Dendritic cell treated with granulocyte-macrophage colony-stimulating factor and Interleukin-4, amounts not matched to agents 40 ng/mL and 50 ng/mL, for 4 days (primary cell): ENCODE measurements at regions not wholly inside any gene's neighbourhood (a gene's known extent, or its start where the extent isn't known, plus 50 kb on each side); places are given as distances from the start of the nearest gene placed in this dataset.

Source experiments
- H3K27ac Mint-ChIP-seq: one replicate; pipeline ENCODE4 v1.8.0; 2022; ENCODE audit warnings: mild to moderate bottlenecking, mixed read lengths
- H3K27me3 Mint-ChIP-seq: one replicate; pipeline ENCODE4 v1.8.0; 2022; ENCODE audit warnings: mild to moderate bottlenecking, mixed read lengths
- H3K36me3 Mint-ChIP-seq: one replicate; pipeline ENCODE4 v1.8.0; 2022; ENCODE audit warnings: low read depth, mixed read lengths
- H3K4me1 Mint-ChIP-seq: one replicate; pipeline ENCODE4 v1.8.0; 2022; ENCODE audit warnings: low read depth, mixed read lengths
- H3K4me3 Mint-ChIP-seq: one replicate; pipeline ENCODE4 v1.8.0; 2022; ENCODE audit warnings: mild to moderate bottlenecking, moderate library complexity, mixed read lengths
- H3K9me3 Mint-ChIP-seq: one replicate; pipeline ENCODE4 v1.8.0; 2022; ENCODE audit warnings: mixed read lengths
- intact Hi-C: fragments of 100-400 bp; cut with micrococcal nuclease; formaldehyde crosslinking; loops from one replicate; pipeline ENCODE4 v1.15.0; 2022

- no peak overlapping the region for H3K27ac Mint-ChIP-seq
- no peaks in the 10 kb centered on the region for H3K27me3 Mint-ChIP-seq
- H3K4me1 Mint-ChIP-seq = peaks cover 15% of the 10 kb centered on the region
- H3K36me3 Mint-ChIP-seq = no peaks in the 10 kb centered on the region
- H3K9me3 Mint-ChIP-seq = no peaks in the 10 kb centered on the region
- intact Hi-C loops = no loop called here
- H3K4me3 Mint-ChIP-seq = no peak overlapping the region
These were observed 82.0 kb upstream of the DPH5 start for GRCh38 chr1:101107496-101108110.

GRCh38 chr1:101105877-101106276, 80.3 kb upstream of the DPH5 start:
- H3K36me3 Mint-ChIP-seq = no peaks in the 10 kb centered on the region
- intact Hi-C loops = no loop called here
- no peaks in the 10 kb centered on the region for H3K9me3 Mint-ChIP-seq
- no peaks in the 10 kb centered on the region for H3K27me3 Mint-ChIP-seq
- H3K27ac Mint-ChIP-seq = no peak overlapping the region
- no peak overlapping the region for H3K4me3 Mint-ChIP-seq
- peaks cover 10% of the 10 kb centered on the region for H3K4me1 Mint-ChIP-seq

GRCh38 chr1:101102426-101103156, 77.0 kb upstream of the DPH5 start:
- H3K4me1 Mint-ChIP-seq = peaks cover 5% of the 10 kb centered on the region
- no peak overlapping the region for H3K4me3 Mint-ChIP-seq
- H3K27ac Mint-ChIP-seq = no peak overlapping the region
- no peaks in the 10 kb centered on the region for H3K27me3 Mint-ChIP-seq
- no peaks in the 10 kb centered on the region for H3K9me3 Mint-ChIP-seq
- H3K36me3 Mint-ChIP-seq = no peaks in the 10 kb centered on the region
- intact Hi-C loops = no loop called here

- Mint-ChIP-seq H3K27me3 (no peaks in the 10 kb centered on the region), H3K27ac (no peak overlapping the region), H3K36me3 (no peaks in the 10 kb centered on the region), H3K4me1 (peaks cover 5% of the 10 kb centered on the region), H3K9me3 (no peaks in the 10 kb centered on the region), H3K4me3 (no peak overlapping the region)
- intact Hi-C loops = no loop called here
These were observed 75.8 kb upstream of the DPH5 start for GRCh38 chr1:101101360-101101759.

GRCh38 chr1:101100674-101101073, 75.1 kb upstream of the DPH5 start:
- H3K36me3 Mint-ChIP-seq = no peaks in the 10 kb centered on the region
- H3K27ac Mint-ChIP-seq = no peak overlapping the region
- no peaks in the 10 kb centered on the region for H3K27me3 Mint-ChIP-seq
- intact Hi-C loops = no loop called here
- H3K4me1 Mint-ChIP-seq = peaks cover 5% of the 10 kb centered on the region
- no peak overlapping the region for H3K4me3 Mint-ChIP-seq
- H3K9me3 Mint-ChIP-seq = no peaks in the 10 kb centered on the region

GRCh38 chr1:101098907-101099306, 73.3 kb upstream of the DPH5 start:
- intact Hi-C loops = no loop called here
- Mint-ChIP-seq H3K36me3 (no peaks in the 10 kb centered on the region), H3K4me3 (no peak overlapping the region)

GRCh38 chr1:101098327-101098726, 72.7 kb upstream of the DPH5 start:
- intact Hi-C loops = no loop called here
- H3K4me1 Mint-ChIP-seq = peaks cover 5% of the 10 kb centered on the region
- H3K36me3 Mint-ChIP-seq = no peaks in the 10 kb centered on the region
- no peaks in the 10 kb centered on the region for H3K27me3 Mint-ChIP-seq
- no peak overlapping the region for H3K27ac Mint-ChIP-seq
- no peak overlapping the region for H3K4me3 Mint-ChIP-seq
- H3K9me3 Mint-ChIP-seq = no peaks in the 10 kb centered on the region

More at GRCh38 chr1:101098907-101099306, 73.3 kb upstream of the DPH5 start:
- Mint-ChIP-seq H3K27me3 (no peaks in the 10 kb centered on the region), H3K27ac (no peak overlapping the region), H3K4me1 (peaks cover 5% of the 10 kb centered on the region), H3K9me3 (no peaks in the 10 kb centered on the region)

GRCh38 chr1:101089613-101090338, 64.2 kb upstream of the DPH5 start:
- peaks cover 5% of the 10 kb centered on the region for H3K4me1 Mint-ChIP-seq
- intact Hi-C loops = no loop called here
- no peaks in the 10 kb centered on the region for H3K36me3 Mint-ChIP-seq
- H3K27me3 Mint-ChIP-seq = no peaks in the 10 kb centered on the region
- no peak overlapping the region for H3K27ac Mint-ChIP-seq
- peaks cover 8% of the 10 kb centered on the region for H3K9me3 Mint-ChIP-seq
- H3K4me3 Mint-ChIP-seq = no peak overlapping the region

GRCh38 chr1:101088431-101088830, 62.8 kb upstream of the DPH5 start:
- Mint-ChIP-seq H3K27ac (no peak overlapping the region), H3K36me3 (no peaks in the 10 kb centered on the region), H3K4me3 (no peak overlapping the region), H3K27me3 (no peaks in the 10 kb centered on the region), H3K9me3 (peaks cover 8% of the 10 kb centered on the region), H3K4me1 (peaks cover 5% of the 10 kb centered on the region)
- intact Hi-C loops = no loop called here

- intact Hi-C loops = no loop called here
- peaks cover 5% of the 10 kb centered on the region for H3K4me1 Mint-ChIP-seq
- H3K36me3 Mint-ChIP-seq = no peaks in the 10 kb centered on the region
These were observed 61.2 kb upstream of the DPH5 start for GRCh38 chr1:101086783-101087182.

GRCh38 chr1:101081496-101082488, 56.2 kb upstream of the DPH5 start:
- intact Hi-C loops = no loop called here
- H3K27ac Mint-ChIP-seq = no peak overlapping the region
- H3K9me3 Mint-ChIP-seq = no peaks in the 10 kb centered on the region
- peaks cover 11% of the 10 kb centered on the region for H3K4me1 Mint-ChIP-seq
- no peak overlapping the region for H3K4me3 Mint-ChIP-seq
- H3K36me3 Mint-ChIP-seq = no peaks in the 10 kb centered on the region
- no peaks in the 10 kb centered on the region for H3K27me3 Mint-ChIP-seq

More at GRCh38 chr1:101086783-101087182, 61.2 kb upstream of the DPH5 start:
- Mint-ChIP-seq H3K27me3 (no peaks in the 10 kb centered on the region), H3K9me3 (peaks cover 1% of the 10 kb centered on the region), H3K4me3 (no peak overlapping the region), H3K27ac (no peak overlapping the region)

GRCh38 chr1:101080859-101081258, 55.3 kb upstream of the DPH5 start:
- Mint-ChIP-seq H3K9me3 (no peaks in the 10 kb centered on the region), H3K4me3 (no peak overlapping the region), H3K27ac (no peak overlapping the region), H3K4me1 (peaks cover 11% of the 10 kb centered on the region), H3K27me3 (no peaks in the 10 kb centered on the region), H3K36me3 (no peaks in the 10 kb centered on the region)
- intact Hi-C loops = no loop called here

GRCh38 chr1:101079341-101079740, 53.8 kb upstream of the DPH5 start:
- no peaks in the 10 kb centered on the region for H3K36me3 Mint-ChIP-seq
- no peaks in the 10 kb centered on the region for H3K27me3 Mint-ChIP-seq
- peaks cover 5% of the 10 kb centered on the region for H3K4me1 Mint-ChIP-seq
- intact Hi-C loops = no loop called here
- no peak overlapping the region for H3K4me3 Mint-ChIP-seq
- no peak overlapping the region for H3K27ac Mint-ChIP-seq
- no peaks in the 10 kb centered on the region for H3K9me3 Mint-ChIP-seq
